ENCODE measurements at regions not wholly inside any gene's neighbourhood (a gene's known extent, or its start where the extent isn't known, plus 50 kb on each side); places are given as distances from the start of the nearest gene placed in this dataset.

DNA sequence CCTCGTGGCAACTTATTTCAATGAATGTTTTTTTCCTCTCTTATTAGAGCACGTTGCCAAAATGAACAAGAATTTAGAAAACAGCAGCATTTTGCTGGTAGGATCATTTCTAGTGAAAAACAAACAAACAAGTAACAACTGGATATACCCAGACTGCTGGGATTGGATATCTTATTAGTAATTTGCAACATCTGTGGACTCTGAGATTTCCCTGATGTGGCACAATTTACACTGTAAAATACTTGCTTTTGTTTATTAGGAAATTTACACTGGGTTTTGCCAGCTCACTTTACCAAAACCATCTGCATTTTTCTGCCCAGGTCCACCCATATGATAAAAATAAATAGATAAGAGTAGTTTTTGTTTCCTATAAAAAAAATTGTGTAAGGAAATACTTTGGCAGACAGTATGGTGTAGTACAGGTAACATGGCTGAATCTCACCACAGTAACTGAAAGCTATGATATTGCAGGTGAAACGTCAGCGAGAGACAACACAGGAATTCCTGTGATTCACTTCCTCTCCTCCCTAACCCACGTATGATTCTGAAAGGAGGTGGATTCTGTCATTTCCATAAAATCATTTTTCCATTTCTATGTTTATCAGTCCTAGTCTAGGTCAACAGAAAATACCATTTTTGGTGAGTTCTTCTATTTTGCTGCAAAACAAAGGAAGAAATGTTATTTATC lies 176.2 kb upstream of the NOVA1 start:
- DNase-seq: no peak

DNA sequence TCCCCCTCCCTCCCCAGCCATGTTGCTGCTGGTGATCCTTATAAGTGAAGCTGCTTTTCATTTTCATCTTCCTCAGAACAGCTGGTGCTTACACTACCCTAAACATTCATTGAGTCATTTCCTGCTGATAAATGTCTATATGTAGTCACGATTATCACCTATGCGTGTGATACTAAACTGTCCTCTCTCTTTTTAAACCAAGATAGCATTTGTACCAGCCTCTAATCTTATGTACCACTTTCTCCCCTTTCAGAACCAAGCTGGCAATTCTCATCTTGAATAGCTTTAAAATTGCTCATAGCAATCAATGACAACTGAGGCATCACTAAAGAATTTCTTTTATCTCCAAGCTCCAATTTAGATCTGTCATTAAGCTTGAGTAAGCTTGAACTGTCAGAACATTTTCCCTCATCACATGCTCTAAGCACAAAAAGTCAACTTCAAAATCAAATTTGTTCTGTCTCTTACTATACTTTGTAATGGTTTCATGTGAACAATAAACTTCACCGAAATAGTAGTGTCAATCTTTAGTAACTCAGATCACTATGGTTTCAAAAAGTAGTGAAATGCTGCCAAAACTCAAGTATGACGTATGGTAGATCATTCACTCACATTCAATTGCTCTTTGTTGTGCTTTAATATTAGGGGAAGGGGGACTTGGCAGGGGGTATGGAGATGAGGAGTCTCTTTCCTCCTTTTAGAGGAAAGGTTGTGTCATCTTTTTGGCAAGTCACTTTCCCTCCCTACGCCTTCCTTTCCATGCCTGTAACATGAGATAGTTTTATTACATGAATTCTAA lies 178.1 kb upstream of the NOVA1 start:
- no peak for DNase-seq

DNA sequence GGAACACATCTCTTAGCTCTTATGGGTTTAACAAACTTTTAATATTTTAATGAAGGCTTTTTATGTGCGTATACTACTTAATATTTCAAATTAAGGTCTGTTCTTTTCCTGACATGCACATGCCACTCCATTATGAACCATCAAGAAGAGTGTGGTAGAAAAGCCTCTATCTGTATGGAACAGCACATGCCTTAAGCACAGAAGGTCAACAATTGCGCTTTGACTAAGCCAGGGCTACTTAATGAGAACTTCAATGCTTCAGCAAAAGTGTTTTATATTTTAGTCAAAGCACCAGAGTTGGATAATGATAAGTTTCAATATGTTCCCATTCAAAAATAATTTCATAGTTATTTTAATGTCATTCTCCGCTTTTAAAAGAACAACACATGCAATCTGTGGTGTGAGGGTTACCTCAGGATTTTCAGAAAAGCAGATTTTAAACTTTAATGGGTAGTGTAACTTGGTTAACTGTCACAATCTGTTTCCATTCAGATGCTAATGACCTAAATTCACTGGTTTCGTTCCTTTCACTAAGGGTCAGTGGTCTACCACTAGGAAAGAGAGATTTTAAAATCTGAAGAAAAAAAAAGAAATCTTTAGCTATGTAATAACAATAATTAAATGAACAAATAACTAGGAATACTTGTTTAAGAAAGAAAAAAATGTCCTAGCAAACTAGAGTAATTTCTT lies 193.4 kb upstream of the NOVA1 start:
- no peak for DNase-seq

DNA sequence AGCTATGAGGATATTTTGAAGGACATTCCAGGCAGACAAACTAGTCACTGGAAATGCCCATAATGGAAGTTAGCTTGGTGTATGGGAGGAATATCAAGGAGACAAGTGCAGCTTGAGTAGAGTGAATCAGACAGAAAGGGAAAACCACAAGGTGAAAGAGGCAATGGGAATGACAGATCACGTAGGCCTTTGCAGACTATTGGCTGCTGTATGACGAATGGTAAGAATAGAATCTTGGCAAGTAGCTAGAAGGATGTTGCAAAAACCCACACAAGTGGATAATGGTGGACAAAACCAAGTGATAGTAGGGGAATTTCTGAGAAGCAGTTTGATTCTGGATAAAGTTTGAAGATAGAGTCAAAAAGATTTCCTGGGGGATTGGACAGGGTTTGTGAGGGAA lies 196.9 kb upstream of the NOVA1 start:
- no peak for DNase-seq

DNA sequence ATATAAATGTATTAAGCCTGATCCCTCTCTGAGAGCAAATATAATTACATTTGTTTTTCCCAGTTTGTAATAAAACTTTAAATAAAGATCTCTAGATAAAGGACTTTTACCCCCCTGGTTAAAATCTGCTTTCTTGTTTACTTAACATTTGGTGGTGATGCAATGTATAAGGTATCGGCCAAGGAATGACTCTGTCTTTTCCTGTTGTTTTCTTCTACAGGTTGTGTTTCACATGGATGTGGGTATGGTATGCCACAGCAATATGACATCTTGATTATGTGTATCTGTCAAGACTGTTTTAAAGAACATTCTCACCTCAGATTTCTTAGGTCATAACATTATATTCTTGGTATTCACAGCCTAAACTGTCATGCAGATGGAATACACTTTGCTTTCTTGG lies 210.6 kb upstream of the NOVA1 start:
- no peak for DNase-seq

DNA sequence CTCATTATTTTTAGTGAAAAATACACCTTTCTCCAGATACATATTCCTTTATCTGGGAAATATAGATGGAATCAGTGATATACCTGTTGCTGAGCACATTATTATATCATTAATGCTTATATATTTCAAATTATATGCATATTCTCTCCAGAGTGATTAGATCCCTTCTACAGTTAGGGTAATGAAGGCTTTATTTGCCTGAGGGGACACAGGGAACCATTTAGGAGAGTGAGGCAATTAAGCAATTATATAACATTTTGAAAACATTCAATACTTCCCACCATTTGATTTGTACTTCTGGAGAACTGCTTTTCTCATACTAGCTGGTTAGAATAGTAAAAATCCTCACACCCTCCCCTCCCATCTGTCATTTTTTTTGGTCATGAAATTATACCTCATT lies 212.8 kb upstream of the NOVA1 start:
- DNase-seq: peak; percentile 3 to 8

DNA sequence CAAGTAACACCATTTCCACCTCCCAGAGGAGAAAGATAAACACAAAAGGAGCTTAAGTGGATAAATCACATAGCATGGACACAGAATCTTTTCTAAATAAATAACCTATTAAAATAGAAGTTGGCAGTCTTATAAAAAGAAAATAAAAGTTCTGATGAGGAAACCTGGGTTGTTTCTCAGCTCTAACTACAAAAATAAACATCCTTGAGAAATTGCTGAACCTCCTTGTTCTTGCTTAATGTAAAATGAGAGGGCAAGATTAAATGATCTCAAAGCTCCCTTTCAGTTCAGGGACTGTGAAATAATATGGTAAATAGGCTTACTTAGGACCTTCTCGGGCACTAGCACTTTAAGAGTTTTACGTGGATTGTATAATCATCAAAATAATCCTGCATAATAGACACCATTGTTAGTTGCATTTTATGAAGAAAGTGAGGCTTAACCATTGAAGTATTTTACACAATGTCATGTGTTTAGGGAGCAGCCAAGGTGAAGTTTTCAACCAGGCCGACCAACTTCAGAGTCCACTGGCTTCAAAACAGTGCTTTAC lies 214.0 kb upstream of the NOVA1 start:
- no peak for DNase-seq

DNA sequence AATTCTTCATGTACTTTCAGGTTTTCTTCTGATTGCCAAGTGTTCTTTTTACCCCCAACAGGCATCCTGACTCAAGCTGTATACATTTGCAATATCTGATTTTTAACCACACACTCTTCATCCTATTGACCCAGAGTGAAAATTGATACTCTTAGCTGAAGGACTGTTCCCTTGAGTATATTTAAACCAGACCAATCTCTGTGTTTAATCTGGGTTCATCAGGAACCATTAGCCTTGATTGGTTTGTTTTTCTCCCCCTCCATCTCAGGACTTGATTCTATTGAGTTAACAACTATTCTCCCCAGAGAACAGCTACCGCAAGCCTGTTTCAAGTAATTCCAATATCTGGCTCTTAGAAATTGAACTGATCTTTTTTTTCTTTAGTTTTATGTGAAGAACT lies 222.3 kb upstream of the NOVA1 start:
- DNase-seq: peak; percentile 42 to 74

DNA sequence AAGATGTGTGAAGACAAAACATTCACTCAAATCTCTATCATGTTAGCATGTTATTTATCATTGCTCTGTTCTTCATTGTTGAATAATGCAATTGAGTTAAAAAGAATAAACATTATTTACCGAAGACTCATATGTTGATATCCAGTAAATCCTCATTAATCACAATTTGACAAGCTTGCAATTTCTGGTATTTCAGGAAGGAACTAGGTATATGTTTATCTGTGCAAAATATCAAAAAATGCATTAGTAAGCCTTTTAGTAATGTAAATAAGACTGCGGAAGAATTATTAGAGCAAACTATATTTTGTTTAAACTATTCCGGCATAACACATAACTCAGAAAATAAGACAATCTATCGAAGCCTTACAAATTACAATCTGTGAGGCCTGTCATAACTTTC lies 222.7 kb upstream of the NOVA1 start:
- DNase-seq: no peak

DNA sequence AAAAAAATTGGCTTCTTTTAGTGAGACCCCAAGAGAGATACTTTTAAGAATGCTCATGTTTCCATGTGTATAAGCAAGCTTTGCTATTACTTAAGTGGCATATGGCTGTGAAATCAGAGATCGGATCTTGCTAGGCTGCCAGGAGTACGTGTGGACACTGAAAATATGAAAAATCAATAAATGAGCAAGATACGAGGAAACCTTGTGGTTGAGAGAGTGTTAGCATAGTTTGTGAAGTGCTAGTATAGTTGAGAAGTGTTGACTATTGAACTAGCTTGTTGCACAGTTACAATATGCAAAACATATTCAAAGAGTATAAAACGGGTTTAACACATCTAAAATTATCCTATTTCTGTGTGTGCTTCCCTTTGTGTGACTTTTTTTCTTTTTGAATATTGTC lies 230.9 kb upstream of the NOVA1 start:
- DNase-seq: no peak

DNA sequence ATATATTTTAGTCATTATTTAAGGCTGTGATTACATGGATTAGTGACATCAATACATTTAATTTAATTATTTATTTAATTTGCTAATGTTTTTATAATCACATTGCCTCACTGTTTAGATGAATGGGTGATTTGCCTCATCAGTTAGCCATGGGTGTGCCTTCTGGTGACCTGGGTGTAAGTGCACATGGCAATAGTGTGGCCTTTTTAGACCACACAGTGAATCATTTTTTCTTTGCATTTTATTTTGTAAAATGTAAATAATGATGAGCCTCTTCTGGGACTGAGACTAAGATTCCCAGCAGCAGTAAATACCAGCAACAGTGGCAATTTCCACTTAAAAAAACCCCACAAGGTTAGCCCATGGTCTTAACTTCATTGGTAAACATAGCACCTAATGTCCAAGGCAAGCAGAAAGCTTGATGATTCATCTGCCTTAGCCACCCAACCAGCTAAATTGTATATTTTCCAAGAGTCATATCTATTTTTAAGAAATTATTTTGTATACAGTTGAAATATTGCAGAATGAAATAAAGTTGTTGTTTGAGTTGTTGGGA lies 235.9 kb upstream of the NOVA1 start:
- no peak for DNase-seq

DNA sequence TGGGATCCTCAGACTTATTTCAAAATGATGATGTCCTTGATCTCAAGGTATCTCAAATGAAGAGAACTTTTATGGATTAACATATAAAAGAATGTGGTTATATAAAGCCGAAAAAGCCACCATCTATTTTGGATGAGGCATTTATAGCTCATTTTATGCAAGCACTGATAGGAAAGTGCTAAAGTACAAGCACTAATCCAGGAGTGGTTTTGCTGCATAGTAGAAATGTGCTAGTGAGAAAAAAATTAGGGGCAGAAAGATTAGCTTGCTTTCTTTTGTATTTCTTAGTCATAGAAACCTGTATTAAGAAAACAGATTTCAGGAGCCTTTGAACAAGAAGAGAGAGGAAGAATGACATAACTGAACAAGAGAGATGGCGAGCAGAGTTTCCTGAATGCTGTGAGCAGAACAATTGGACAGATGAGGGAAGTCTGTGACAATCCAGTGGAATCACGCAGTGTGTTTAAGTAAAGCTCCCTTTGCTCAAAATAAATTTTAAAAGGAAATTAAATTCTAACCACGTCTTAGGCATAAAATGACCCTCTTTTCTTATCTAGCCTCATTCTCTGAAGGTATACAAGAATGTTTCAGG lies 238.2 kb upstream of the NOVA1 start:
- no peak for DNase-seq

DNA sequence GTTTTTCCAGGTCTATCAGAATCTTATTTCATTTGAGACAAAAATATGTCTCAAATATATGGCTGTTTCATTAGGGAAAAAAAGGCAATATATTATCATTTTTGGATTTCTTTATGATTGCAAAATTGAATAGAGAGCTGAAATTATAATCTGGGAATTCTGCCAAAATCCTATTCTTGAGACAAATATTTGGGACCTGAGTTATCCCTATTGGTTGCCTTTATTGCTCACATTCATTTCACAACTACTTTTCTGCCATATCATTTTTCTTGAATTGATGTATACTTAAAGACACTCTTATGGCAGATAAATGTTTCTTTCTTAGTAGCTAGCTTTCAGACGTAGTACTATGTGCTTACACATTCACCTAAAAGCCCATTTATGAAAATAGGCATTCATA lies 241.6 kb upstream of the NOVA1 start:
- DNase-seq: no peak

DNA sequence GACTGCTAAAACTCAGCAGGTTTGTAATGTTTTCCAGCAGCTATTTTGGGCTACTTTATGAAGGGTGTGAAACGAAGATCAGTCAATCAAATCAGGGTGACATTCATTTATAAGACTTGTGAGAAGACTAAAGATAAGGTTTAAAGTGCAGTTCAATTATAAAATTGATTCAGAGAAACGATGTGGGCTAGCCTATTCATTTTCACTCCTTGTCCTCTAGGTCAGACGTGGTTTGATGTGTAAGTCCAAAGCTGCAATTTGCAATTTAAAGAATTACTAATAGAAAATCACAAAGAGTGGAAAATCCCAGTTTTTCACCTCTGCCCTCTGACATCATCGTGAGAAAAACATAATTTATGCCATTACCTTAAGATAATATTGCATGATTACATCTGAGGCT lies 243.5 kb upstream of the NOVA1 start:
- no peak for DNase-seq

DNA sequence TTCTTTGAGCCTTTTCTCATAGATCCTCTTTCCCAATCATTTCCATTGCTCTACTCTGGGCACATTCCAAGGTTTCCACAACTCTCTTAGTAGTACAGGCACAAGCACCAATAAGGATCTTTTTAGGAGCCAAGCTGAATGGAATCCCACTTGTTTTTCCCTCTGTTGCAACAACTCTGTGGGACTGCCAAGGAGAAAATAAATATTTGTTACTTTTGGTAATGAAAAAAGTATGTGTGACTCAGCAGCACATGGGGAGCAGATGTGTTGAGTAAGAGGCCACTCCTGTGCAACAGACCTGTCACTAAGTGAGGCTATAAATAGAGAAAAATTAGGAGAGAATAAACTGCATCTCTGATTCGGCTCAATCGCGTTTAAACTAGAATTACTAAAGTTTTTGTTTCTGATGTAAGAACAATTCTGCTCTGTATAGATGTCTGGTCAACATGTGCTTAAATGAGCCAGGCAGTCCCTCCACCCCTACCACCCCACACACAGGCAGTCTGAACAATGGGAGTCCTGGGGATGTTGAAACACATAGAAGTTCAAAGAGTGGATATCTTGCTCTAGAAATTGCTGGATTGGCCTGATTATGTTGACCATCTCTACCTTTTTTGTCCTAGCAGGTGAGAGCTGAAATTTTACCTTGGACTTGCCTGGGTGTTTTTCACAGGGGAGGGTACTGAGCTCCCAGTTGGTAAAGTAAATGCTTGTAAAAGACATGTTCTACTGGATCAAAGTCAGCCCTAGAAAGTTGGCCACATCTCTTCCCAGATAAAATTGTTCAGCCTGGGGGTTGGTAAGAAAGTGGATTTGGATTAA lies 244.3 kb upstream of the NOVA1 start:
- DNase-seq: peak in 1 of 2 experiments; percentile 5

DNA sequence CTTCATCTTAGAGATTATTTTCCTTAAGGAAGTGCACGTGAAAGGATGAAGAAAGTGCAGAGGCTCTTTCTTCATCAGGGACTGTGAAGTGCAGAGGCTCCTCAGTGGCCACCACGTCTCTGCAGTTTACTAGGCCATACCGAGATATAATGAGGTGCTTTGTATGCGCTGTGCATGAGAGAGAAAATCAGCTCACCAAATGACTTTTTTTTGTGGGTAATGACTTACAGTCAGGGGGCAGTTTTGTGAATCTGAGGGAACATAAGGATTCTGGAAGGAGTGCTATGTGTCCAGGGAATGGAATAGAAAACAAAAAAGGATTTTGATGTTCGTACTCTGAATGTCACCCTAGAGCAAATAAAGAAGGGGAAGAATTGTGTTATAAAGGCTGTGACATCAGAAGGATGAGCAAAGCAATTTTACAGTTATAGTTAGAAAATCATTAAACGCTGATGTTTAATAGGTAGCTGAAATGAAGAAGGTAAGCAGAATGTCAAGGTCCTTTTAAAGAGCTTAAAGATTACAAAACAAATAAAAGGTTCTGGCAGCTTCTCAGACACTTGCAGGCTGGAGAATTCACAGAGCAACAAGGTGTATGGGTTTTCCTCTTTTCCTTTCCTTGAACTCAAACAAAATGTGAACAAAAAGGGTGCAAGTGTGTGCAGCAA lies 247.5 kb upstream of the NOVA1 start:
- DNase-seq: no peak

DNA sequence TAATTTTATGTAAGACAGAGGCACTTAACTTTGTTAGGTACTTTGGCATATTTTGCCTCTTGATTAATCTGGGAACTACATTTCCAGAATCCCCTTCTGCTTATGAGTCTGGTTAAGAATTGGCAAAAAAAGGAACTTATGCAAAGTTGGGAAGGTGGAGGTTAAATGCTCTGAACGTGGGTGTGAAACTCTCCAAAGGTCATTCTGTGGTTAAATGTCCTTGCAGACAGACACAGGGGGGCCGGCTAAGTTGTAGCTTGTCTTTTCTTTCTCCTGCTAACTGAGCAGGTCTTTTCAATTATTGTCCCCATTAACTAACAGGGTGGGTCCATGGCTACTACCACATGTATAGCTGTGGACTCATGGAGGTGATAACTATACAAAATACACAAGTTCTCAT lies 248.6 kb upstream of the NOVA1 start:
- DNase-seq: no peak

DNA sequence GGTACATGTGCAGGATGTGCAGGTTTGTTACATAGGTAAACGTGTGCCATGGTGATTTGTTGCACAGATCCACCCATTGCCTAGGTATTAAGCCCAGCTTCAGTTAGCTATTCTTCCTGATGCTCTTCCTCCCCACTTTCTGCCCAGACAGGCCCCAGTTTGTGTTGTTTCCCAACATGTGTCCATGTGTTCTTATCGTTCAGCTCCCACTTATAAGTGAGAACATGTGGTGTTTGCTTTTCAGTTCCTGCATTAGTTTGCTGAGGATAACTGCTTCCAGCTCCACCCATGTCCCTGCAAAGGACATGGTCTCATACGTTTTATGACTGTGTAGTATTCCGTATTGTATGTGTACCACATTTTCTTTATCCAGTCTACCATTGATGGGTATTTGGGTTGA lies 251.7 kb upstream of the NOVA1 start:
- DNase-seq: no peak

DNA sequence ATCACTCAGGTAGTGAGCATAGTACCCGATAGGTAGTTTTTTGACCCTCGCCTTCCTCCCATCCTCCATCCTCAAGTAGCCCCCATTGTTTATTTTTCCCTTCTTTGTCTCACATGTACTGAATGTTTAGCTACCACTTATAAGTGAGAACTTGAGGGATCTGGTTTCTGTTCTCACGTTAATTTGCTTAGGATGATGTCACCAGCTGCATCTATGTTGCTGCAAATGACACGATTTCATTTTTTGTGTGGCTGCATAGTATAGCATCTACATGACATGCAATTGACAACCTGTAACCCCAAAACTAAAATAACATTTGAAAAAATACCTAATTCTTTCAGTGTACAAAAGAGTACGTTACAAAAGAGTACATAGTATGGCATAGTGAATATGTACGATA lies 254.0 kb upstream of the NOVA1 start:
- DNase-seq: no peak

DNA sequence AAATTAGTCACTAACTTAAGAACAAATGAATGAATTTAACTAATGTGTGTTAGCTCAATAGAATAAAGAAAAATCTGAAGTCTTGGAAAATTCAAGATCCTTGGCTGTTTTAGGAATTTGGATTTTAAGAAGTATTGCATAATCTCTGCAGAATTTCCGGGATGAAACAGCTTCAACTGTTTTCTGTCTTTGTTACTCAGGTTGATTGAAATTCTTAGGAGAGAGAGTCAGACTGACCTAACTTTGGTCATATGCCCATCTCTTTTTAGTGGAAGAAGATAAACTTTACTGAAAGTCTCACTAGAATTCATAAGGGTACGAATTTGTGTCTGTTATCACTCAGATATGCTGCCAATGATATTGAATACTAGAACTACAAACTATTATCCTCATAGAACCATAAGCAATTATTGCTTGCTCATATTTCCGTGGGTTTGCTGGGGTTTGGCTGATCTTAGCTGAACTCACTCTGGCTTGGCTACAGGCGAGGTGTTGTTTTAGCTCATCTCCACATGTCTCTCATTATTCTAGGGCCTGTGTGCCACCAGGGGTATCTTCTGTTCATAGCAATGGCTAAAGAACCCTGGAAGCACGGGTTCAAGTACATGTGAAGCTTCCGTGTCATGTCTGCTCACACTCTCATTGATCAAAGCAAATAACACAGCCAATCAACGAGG lies 257.4 kb upstream of the NOVA1 start:
- no peak for DNase-seq
